KMS-11 (cell line): ENCODE measurements at regions not wholly inside any gene's neighbourhood (a gene's known extent, or its start where the extent isn't known, plus 50 kb on each side); places are given as distances from the start of the nearest gene placed in this dataset.

ENCODE experiments used
- H2AFZ ChIP-seq: fragments of 200-600 bp; sonication (generic); 2 replicates; pipeline ENCODE4 v1.6.1; 2016; ENCODE audit warnings: antibody characterized with exemption, mixed run types, low read depth
- H3K27ac ChIP-seq: fragments of 200-600 bp; sonication (generic); 2 replicates; pipeline ENCODE4 v1.6.1; 2016; ENCODE audit warnings: mild to moderate bottlenecking, mixed run types
- H3K27me3 ChIP-seq: fragments of 200-600 bp; sonication (generic); 2 replicates; pipeline ENCODE4 v1.6.1; 2017; ENCODE audit warnings: mild to moderate bottlenecking, low read depth, mixed run types, moderate library complexity; ENCODE audit not compliant: insufficient read depth
- H3K36me3 ChIP-seq: fragments of 200-600 bp; sonication (generic); 2 replicates; pipeline ENCODE4 v1.6.1; 2017; ENCODE audit warnings: mild to moderate bottlenecking, mixed run types; ENCODE audit not compliant: insufficient read depth
- H3K4me1 ChIP-seq: fragments of 200-600 bp; sonication (generic); 2 replicates; pipeline ENCODE4 v1.6.1; 2016; ENCODE audit warnings: mild to moderate bottlenecking, low read depth, mixed run types; ENCODE audit not compliant: poor library complexity, severe bottlenecking
- H3K4me2 ChIP-seq: fragments of 200-600 bp; sonication (generic); 2 replicates; pipeline ENCODE4 v1.7.0; 2016; ENCODE audit warnings: mild to moderate bottlenecking, mixed run types
- H3K4me3 ChIP-seq: fragments of 200-600 bp; sonication (generic); IDR thresholded peaks from 2 replicates; pipeline ENCODE4 v1.6.1; 2017; ENCODE audit warnings: low read depth, low read length, mixed read lengths; ENCODE audit not compliant: insufficient read depth
- H3K79me2 ChIP-seq: fragments of 200-600 bp; sonication (generic); 2 replicates; pipeline ENCODE4 v1.6.1; 2016; ENCODE audit warnings: low read depth, mixed run types; ENCODE audit not compliant: insufficient read depth
- H3K9ac ChIP-seq: fragments of 200-600 bp; sonication (generic); 2 replicates; pipeline ENCODE4 v1.6.1; 2016; ENCODE audit warnings: mild to moderate bottlenecking, mixed run types
- H4K20me1 ChIP-seq: fragments of 200-600 bp; sonication (generic); 2 replicates; pipeline ENCODE4 v1.6.1; 2016; ENCODE audit warnings: mild to moderate bottlenecking, mixed run types; ENCODE audit not compliant: insufficient read depth
- CTCF ChIP-seq: fragments of 200-600 bp; sonication (generic); conservative IDR thresholded peaks from 2 replicates; pipeline ENCODE4 v1.6.1; 2017; ENCODE audit warnings: low read depth, mild to moderate bottlenecking, antibody characterized with exemption, low read length, moderate library complexity, mixed read lengths

DNA sequence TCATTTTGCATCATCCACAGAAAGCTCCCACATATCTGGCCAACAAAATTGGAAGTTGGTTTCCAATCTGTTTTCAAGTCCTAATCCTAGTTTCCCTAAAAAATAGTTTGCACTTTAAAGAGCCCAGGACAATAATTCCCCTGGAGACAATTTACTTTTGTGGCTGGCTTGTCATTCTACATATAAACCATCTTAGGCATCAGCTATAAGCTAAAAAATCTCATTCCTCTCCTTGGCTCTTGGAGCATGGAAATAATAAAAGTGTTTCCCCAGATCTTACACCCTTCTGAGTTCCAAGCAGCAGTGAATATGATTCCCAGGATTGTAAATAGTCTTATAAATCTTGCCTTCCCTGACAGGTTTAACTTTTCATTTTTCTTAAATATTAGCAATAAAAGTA, 89.1 kb upstream of the NUDT4 start:
- H3K4me1 ChIP-seq, result peaks cover under 1% of the 10 kb centered on the region
- H3K79me2 ChIP-seq, result no peaks in the 10 kb centered on the region
- H3K27me3 ChIP-seq, result no peaks in the 10 kb centered on the region
- H3K4me3 ChIP-seq, result no peak overlapping the region
- no peaks in the 10 kb centered on the region for H3K36me3 ChIP-seq
- no peak for TF ChIP-seq CTCF
- no peak overlapping the region for H3K9ac ChIP-seq
- no peak overlapping the region for H3K27ac ChIP-seq
- H3K4me2 ChIP-seq, result no peak overlapping the region
- no peaks in the 10 kb centered on the region for H4K20me1 ChIP-seq
- H2AFZ ChIP-seq, result no peak overlapping the region

DNA sequence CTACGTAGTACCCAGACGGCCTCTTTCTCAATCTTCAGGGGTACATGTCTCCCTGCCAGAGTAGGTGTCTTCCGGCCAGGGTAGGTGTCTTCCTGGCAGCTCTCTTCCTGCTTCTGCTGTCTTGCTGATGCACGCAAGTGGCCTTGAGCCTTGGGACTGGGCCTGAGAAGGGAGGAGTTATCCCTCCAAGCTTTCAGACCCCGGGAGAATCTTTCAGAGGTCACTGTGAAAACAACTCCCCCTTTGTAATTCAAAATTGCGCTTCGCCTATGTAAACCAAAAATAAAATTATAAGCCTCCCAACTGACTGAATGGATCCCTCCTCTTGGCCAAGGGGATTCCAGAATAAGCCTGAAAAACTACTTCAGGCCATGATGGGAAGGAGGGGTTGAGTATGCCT, 87.3 kb upstream of the NUDT4 start:
- H3K79me2 ChIP-seq, result no peaks in the 10 kb centered on the region
- no peak overlapping the region for H2AFZ ChIP-seq
- no peak overlapping the region for H3K4me2 ChIP-seq
- H4K20me1 ChIP-seq, result no peaks in the 10 kb centered on the region
- H3K27ac ChIP-seq, result no peak overlapping the region
- no peak overlapping the region for H3K9ac ChIP-seq
- H3K27me3 ChIP-seq, result no peaks in the 10 kb centered on the region
- no peak for TF ChIP-seq CTCF
- H3K36me3 ChIP-seq, result no peaks in the 10 kb centered on the region
- H3K4me3 ChIP-seq, result no peak overlapping the region
- H3K4me1 ChIP-seq, result peaks cover 6% of the 10 kb centered on the region

DNA sequence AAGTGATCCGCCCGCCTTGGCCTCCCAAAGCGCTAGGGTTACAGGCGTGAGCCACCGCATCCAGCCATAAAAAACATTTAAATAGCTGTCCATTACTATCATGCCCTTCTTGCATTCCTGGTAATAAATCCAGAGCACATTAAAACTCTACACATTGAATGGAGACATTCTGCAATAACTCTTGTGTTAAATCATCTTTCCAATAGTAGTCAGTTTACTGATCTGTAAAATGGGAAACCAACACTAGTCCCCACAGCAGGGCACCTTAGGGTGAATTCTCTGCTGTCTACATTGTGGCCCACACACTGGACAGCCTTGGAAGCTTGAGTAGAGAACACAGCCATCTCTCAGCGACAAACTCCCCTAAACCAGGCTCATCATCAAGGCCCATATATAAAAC, 85.5 kb upstream of the NUDT4 start:
- no peak overlapping the region for H2AFZ ChIP-seq
- H3K79me2 ChIP-seq, result no peaks in the 10 kb centered on the region
- no peak overlapping the region for H3K4me3 ChIP-seq
- no peak for TF ChIP-seq CTCF
- no peaks in the 10 kb centered on the region for H3K36me3 ChIP-seq
- H4K20me1 ChIP-seq, result no peaks in the 10 kb centered on the region
- peaks cover 6% of the 10 kb centered on the region for H3K4me1 ChIP-seq
- no peak overlapping the region for H3K9ac ChIP-seq
- H3K27ac ChIP-seq, result no peak overlapping the region
- no peak overlapping the region for H3K4me2 ChIP-seq
- H3K27me3 ChIP-seq, result no peaks in the 10 kb centered on the region

DNA sequence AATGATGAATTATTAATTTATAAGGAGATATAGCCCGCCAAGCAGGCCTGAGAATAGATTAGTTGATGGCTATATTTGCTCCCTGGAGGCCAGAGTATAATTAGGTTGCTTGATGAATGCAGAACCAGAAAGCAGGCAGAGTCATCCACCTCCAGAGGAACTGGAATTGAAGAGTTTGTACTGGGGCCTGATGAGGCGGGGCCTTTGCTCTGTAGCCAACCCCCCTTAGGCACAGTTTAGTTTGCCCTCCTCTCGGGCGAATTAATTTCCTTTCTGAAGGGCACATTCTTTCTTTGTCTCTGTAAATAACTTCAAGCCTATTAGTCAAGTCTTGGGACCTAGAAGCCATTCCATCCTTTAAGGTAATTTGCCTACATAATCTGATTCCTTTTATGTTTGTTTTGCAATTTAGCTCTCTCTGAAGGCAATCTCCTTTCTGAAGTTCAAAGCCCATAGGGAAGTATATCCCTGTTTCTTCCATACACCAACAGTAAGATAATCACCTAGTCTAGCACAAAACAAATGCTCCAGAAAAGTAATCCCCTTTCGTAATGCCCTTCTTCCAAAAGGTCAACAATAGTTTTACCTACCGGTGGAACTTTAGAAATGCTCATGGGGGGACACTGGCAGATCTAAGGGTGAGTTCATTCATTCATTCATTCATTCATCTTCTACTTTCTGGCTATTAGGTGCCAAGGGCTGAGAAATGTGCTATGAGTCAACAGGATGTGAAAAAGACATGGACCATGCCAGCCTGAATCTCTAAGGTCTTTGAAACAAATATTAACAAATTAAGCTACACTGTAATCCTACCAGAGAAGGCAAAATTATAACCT, 84.8 kb upstream of the NUDT4 start:
- H3K9ac ChIP-seq, result no peak overlapping the region
- no peaks in the 10 kb centered on the region for H3K36me3 ChIP-seq
- no peaks in the 10 kb centered on the region for H3K27me3 ChIP-seq
- no peak overlapping the region for H3K27ac ChIP-seq
- no peaks in the 10 kb centered on the region for H3K79me2 ChIP-seq
- peaks cover 6% of the 10 kb centered on the region for H3K4me1 ChIP-seq
- no peaks in the 10 kb centered on the region for H4K20me1 ChIP-seq
- H3K4me3 ChIP-seq, result no peak overlapping the region
- no peak overlapping the region for H2AFZ ChIP-seq
- H3K4me2 ChIP-seq, result no peak overlapping the region
- no peak for TF ChIP-seq CTCF
